Stimulated activated CD8-positive, alpha-beta memory T cell treated with anti-CD3 and anti-CD28 coated beads, Interleukin-2, amount 100 ng/mL, for 1 hour (primary cell): ENCODE measurements at regions not wholly inside any gene's neighbourhood (a gene's known extent, or its start where the extent isn't known, plus 50 kb on each side); places are given as distances from the start of the nearest gene placed in this dataset.

Experiments
- DNase-seq, 2 donors: peaks; one replicate each; pipeline ENCODE4 v3.0.0-alpha.2; 2020; ENCODE audit warnings: low read depth in 2 of 2

DNA sequence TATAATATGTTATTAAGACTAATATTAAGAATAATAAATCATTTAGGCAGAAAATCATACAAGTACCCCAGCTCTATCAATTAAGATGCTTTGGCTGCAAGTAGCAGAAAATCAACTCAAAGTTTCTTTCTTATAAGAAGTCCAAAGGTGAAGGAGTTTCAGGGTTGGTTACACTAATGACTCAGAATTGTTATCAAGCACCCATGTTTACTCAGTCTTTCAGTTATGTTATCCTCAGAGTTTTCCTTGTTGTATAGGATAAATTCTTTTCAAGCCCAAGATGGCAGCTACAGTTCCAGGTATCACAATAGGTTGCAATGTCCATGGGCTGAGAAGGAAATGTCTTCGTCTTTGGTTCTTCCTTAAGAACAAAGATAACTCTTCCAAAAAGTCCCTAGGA, 163.6 kb downstream of the TNFSF18 start:
- DNase-seq = no peak

DNA sequence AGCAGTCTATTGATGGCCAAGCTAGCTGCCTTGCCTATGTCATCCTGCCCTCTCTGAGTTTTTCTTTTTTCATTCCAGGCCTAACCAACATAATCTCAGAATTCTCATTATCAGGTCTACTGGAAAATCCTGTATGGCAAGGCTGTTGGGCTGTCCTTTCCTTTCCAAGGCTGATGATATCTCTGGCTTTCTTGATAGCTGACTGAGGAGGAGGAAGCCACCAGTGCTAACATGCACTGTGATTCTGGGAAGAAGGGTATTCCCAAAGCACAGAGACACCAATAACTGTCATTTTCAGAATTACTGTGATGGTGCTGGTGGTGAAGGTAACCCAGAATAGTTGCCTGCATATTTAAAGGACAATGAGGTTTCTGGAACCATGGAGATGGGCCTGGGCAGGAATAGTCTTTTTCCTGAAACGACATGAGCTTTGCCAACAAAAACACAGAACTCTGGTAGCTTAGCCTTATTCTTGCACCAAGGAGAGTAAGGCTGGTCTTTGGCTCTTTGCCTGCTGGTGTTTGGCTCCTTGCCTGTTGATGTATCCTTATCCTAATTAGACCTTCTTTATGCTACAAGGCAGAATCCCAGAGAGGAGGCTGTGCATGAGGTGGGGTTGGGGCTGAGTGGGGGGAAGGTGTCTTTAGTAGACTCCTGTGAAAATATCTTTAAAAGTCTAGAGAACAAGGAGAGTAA, 157.4 kb downstream of the TNFSF18 start:
- DNase-seq = no peak

DNA sequence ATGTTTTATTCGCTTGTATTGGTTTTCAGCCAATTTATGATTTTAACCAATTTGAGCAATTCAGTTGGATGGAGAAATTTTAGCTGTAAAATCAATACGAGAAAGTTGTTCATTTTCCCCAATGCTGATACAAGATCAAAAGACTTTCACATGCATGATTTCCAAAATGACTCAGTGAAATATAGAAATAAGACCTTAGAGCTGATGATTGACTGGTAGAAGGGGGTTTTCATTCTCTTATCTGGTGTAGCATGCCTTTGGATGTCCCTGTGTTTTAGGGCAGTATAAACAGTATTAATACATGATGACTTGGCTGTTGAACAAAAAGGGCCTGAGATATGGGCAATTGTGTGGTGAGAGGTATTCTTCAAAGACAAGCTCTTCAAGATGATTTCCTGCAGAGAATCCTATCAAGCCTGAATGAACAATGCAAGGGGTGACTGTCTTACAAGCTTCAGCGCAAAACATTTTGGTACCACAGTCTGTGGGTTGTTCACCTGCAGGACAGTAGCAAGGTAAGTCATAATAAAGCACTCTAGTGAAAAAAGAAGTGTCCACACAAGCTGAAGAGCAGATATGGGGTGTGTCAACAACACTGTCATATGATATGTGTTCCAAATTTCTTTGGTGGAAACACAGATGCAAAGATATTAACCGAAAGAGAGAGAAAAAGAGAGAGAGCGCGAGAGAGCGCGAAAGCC, 156.2 kb downstream of the TNFSF18 start:
- no peak for DNase-seq

- DNase-seq = no peak
These were observed 155.7 kb downstream of the TNFSF18 start for GRCh38 chr1:172895050-172895460.

DNA sequence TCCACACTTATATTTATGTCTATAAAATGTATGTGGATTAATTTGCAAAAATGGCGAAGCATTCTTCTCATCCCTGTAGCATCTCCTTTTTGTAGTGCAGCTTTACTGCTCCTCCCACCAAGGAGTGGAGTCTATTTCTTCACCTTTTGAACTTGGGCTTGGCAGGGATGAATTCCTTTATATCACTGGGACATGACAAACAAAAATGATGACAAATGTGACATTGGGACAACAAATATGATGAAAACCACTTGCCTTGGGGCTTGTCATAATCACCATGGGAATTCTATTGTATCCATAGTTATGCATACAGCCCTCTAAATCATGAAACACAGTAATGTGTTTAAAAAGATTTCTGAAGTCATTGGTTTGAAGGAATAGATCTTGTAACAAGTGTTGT, 155.0 kb downstream of the TNFSF18 start:
- no peak for DNase-seq

GRCh38 chr1:172897738-172898137, 153.0 kb downstream of the TNFSF18 start:
- no peak for DNase-seq

GRCh38 chr1:172898866-172899265, 151.9 kb downstream of the TNFSF18 start:
- DNase-seq = no peak

- no peak for DNase-seq
These were observed 150.3 kb downstream of the TNFSF18 start for GRCh38 chr1:172900376-172900997.

- no peak for DNase-seq
These were observed 148.5 kb downstream of the TNFSF18 start for GRCh38 chr1:172902200-172902599.

DNA sequence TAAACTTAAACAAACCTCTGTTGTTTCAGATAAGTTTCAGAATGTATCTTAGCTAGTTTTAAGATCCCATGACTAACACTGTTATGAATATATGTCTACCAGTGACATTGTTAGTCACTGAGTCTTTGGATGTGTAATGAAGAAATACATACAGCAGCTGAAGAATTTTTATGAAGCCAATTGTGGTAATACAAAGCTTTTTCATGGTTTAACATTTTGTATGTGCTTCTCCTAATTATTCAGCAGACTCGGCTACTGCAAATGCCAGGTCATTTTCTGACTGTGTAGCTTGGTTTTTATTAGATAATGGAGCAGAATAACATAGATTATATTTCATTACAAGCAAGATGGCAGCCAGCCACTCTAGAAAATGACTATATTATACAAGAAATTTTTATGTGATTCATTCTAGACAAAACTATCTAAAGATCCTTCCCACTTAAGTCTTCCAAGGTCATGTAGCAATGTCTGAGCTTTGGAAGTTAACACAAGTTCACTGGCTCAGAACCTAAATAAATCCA, 147.8 kb downstream of the TNFSF18 start:
- no peak for DNase-seq

GRCh38 chr1:172903581-172904220, 147.0 kb downstream of the TNFSF18 start:
- DNase-seq = no peak

GRCh38 chr1:172905452-172905851, 145.3 kb downstream of the TNFSF18 start:
- no peak for DNase-seq

DNA sequence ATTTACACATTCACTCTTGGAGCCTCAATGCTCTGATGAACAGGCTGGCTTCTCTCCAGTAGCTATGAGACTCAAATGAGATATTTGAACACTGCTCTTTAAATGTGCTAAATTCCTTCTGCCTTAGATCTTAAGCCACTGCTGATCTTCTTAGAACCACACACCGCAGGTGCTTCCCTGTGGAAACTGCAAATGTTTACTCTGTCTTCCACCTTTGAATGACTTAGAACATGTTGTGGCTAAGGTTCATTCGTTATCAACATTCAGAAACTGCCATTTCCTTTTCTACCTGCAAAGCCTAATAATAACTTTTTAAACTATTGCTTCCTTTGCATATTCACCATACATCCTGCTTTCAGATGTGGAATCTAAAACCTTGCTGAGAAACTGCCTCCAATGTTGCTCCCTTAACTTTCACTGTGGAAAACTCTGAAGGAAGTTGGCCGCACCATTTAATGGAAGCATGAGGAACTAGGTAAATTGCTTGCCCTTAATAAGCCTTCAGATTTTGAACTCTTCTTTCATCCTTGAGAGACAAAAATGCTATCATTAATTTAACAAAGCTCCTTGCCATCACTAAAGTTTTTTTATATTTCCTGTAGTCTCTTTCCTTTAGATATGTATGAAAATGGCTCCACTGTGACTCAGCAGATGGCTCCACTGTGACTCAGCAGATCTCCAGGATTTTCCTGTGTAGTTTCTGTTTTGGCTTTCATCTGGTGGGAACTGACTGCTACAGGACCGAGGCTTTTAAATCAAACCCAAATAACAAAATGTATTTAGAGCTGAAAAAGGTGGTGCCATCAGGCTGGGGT, 143.8 kb downstream of the TNFSF18 start:
- DNase-seq = no peak

GRCh38 chr1:172907834-172908326, 142.9 kb downstream of the TNFSF18 start:
- no peak for DNase-seq

- no peak for DNase-seq
These were observed 141.0 kb downstream of the TNFSF18 start for GRCh38 chr1:172909606-172910326.

- DNase-seq = no peak
These were observed 137.9 kb downstream of the TNFSF18 start for GRCh38 chr1:172912765-172913260.

- DNase-seq = no peak
These were observed 136.1 kb downstream of the TNFSF18 start for GRCh38 chr1:172914501-172915144.

- no peak for DNase-seq
These were observed 135.5 kb downstream of the TNFSF18 start for GRCh38 chr1:172915271-172915670.

- DNase-seq = no peak
These were observed 134.6 kb downstream of the TNFSF18 start for GRCh38 chr1:172916116-172916515.

DNA sequence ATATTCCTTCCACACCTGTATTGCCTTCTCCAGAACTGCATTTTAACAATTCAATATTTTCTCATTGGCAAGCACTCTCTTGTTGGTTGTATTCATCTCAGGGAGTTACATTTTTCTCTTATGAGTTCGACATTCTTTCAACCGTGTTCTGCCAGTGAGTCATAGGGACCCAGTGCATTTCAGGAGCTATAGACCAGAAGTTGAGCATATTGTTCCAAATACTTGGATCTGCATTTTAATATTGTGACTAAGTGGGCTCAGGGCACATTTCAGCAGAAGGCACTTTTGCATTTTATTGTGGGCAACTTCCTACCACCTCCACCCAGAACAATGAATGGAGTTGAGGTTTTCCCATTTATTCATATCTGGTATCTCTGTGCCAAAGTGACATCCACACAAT, 132.8 kb downstream of the TNFSF18 start:
- DNase-seq = no peak
